Osteocyte (in vitro differentiated cells): ENCODE measurements at regions not wholly inside any gene's neighbourhood (a gene's known extent, or its start where the extent isn't known, plus 50 kb on each side); places are given as distances from the start of the nearest gene placed in this dataset.
A peak's percentile ranks its signal among the peaks of the same experiment; 100 is the strongest.

Experiments used
- DNase-seq: peaks from one replicate; pipeline ENCODE4 v3.0.0; 2021; ENCODE audit warnings: mixed read lengths; ENCODE audit not compliant: unreplicated experiment; ENCODE audit errors: extremely low spot score
- H3K27ac Mint-ChIP-seq: one replicate; pipeline ENCODE4 v1.8.0; 2021; ENCODE audit warnings: mild to moderate bottlenecking, mixed read lengths; ENCODE audit not compliant: unreplicated experiment
- H3K27me3 Mint-ChIP-seq: one replicate; pipeline ENCODE4 v1.8.0; 2021; ENCODE audit warnings: mixed read lengths; ENCODE audit not compliant: unreplicated experiment
- H3K36me3 Mint-ChIP-seq: one replicate; pipeline ENCODE4 v1.8.0; 2021; ENCODE audit warnings: mixed read lengths; ENCODE audit not compliant: unreplicated experiment
- H3K4me1 Mint-ChIP-seq: one replicate; pipeline ENCODE4 v1.8.0; 2021; ENCODE audit warnings: mixed read lengths; ENCODE audit not compliant: unreplicated experiment
- H3K4me3 Mint-ChIP-seq: one replicate; pipeline ENCODE4 v1.8.0; 2021; ENCODE audit warnings: mild to moderate bottlenecking, moderate library complexity, mixed read lengths; ENCODE audit not compliant: unreplicated experiment
- H3K9me3 Mint-ChIP-seq: one replicate; pipeline ENCODE4 v1.8.0; 2021; ENCODE audit warnings: mixed read lengths; ENCODE audit not compliant: unreplicated experiment
- CTCF ChIP-seq: fragments of 200-600 bp; sonication (generic); IDR thresholded peaks from 2 replicates; pipeline ENCODE4 v1.5.0; 2021; ENCODE audit warnings: antibody characterized with exemption, mild to moderate bottlenecking, moderate library complexity

DNA sequence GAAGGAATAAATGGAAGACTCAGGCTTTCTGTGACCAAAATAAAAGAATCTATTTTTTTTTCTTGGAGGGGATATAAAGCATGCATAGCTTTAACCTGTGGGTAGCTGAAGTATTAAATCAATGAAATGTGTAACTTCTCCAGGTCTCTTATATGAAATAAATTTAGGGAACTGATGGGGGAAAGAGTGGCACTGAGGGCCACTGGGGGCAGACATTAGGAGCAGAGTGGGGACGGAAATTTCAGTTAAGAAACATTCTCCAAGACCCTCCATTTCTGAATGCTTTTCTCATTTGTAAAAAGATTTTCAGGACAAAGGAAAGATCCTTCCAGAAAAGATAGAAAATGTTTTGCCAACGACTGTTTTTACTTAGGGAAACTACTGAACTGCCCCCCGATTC lies 131.0 kb downstream of the GPX5 start:
- no peak overlapping the region for H3K27ac Mint-ChIP-seq
- peak overlapping the region; percentile 82 for H3K4me3 Mint-ChIP-seq
- no peak for DNase-seq
- no peaks in the 10 kb centered on the region for H3K36me3 Mint-ChIP-seq
- TF ChIP-seq CTCF: no peak
- H3K4me1 Mint-ChIP-seq: peaks cover 21% of the 10 kb centered on the region
- peaks cover 30% of the 10 kb centered on the region for H3K27me3 Mint-ChIP-seq
- no peaks in the 10 kb centered on the region for H3K9me3 Mint-ChIP-seq

- Mint-ChIP-seq H3K4me3 (peak overlapping the region; percentile 82), H3K4me1 (peaks cover 21% of the 10 kb centered on the region), H3K36me3 (no peaks in the 10 kb centered on the region), H3K27me3 (peaks cover 24% of the 10 kb centered on the region), H3K27ac (peak overlapping the region; percentile 14), H3K9me3 (no peaks in the 10 kb centered on the region)
- TF ChIP-seq CTCF: no peak
- no peak for DNase-seq
Observed at GRCh38 chr6:28657381-28657768, 131.7 kb downstream of the GPX5 start.

DNA sequence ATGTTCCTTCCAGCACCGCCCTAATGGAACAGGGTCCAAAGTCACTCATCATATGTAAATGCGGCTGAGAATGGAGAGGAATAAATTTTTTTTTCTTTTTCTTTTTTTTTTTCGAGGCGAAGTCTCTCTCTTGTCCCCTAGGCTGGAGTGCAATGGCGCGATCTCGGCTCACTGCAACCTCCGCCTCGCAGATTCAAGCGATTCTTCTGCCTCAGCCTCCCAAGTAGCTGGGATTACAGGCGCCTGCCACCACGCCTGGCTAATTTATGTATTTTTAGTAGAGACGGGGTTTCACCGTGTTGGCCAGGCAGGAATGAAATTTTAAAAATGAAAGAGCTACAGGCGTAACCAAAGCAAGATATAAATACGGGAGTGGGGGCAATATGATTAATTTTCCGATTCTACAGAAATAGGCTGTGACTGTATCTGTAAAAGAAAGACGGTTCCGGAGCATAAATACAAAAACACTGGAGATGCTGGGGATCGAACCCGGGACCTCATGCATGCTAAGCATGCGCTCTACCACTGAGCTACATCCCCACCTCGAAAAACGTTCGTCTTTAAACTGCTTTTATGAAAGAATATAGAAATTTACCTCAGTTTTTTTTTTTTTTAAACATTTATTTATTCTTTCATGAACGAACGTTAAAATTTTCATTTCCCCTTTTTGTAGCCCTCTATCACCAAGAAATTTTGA lies 132.2 kb downstream of the GPX5 start:
- DNase-seq: no peak
- Mint-ChIP-seq H3K4me3 (peak overlapping the region; percentile 82), H3K27me3 (peaks cover 23% of the 10 kb centered on the region), H3K27ac (peak overlapping the region; percentile 17), H3K9me3 (no peaks in the 10 kb centered on the region), H3K4me1 (peaks cover 21% of the 10 kb centered on the region), H3K36me3 (no peaks in the 10 kb centered on the region)
- TF ChIP-seq CTCF: no peak

- no peak for TF ChIP-seq CTCF
- Mint-ChIP-seq H3K4me1 (peaks cover 21% of the 10 kb centered on the region), H3K9me3 (no peaks in the 10 kb centered on the region), H3K27ac (peak overlapping the region; percentile 17), H3K27me3 (peaks cover 23% of the 10 kb centered on the region), H3K36me3 (no peaks in the 10 kb centered on the region), H3K4me3 (peak overlapping the region; percentile 82)
- no peak for DNase-seq
Observed at GRCh38 chr6:28658475-28659249, 133.0 kb downstream of the GPX5 start.

- Mint-ChIP-seq H3K36me3 (no peaks in the 10 kb centered on the region), H3K4me3 (peak overlapping the region; percentile 82), H3K4me1 (peaks cover 21% of the 10 kb centered on the region), H3K27ac (no peak overlapping the region), H3K27me3 (peaks cover 23% of the 10 kb centered on the region), H3K9me3 (no peaks in the 10 kb centered on the region)
- TF ChIP-seq CTCF: no peak
- no peak for DNase-seq
Observed at GRCh38 chr6:28659250-28659566, 133.5 kb downstream of the GPX5 start.
